ENCODE measurements at regions not wholly inside any gene's neighbourhood (a gene's known extent, or its start where the extent isn't known, plus 50 kb on each side); places are given as distances from the start of the nearest gene placed in this dataset.

DNA sequence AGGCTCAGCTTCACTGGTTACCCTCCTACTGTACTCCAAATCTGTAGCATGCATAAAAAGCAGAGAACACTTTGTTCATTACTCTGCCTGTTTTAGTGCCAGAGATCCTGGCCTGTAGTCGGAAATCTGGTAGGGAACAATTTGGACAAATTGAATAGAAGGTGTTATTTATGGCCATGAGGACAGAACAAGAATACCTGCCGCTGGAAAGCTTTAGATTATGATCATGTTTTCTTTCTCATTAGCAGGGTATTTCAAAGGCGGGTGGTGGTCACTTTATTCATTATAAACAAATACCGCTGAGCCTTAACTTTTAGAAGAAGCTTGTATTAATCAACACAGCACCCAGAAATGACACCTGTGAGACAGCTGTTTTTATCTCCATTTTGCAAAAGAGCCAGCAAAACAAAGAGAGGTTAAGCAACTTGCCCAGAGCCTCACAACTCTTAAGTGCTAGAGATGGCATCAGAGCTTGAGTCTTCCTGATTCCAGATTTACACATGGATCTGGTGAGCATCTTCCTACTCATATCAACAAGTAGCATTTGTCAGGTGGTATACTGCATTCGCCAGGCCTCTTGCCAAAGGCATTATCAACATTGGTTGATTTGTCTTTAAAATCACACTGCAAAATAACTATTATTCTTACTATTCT lies 110.5 kb downstream of the LCA5 start:
- no peak overlapping the region for H3K9ac ChIP-seq (ENCODE audit: low read length in 3 of 3)
- H3K36me3 ChIP-seq (ENCODE audit: control insufficient read depth in 2 of 3, insufficient read depth in 3 of 3, low read length in 3 of 3): no peaks in the 10 kb centered on the region
- no peak overlapping the region for H3K27ac ChIP-seq (ENCODE audit: low read depth in 2 of 2, low read length in 2 of 2)
- no peaks in the 10 kb centered on the region for H3K9me3 ChIP-seq (ENCODE audit: control insufficient read depth in 2 of 3, insufficient read depth in 1 of 3, low read length in 3 of 3)
- H3K27me3 ChIP-seq (ENCODE audit: control insufficient read depth, insufficient read depth, low read length): no peaks in the 10 kb centered on the region
- H3K4me3 ChIP-seq (ENCODE audit: low read length in 3 of 3): no peak overlapping the region
- FAIRE-seq (no peak), DNase-seq (no peak)
- intact Hi-C loops (cut with DNase I): no loop called here
- H3K4me1 ChIP-seq (ENCODE audit: control insufficient read depth in 2 of 3, insufficient read depth in 2 of 3, low read depth in 1 of 3, low read length in 3 of 3): no peaks in the 10 kb centered on the region
- TF ChIP-seq, protein P1, sequence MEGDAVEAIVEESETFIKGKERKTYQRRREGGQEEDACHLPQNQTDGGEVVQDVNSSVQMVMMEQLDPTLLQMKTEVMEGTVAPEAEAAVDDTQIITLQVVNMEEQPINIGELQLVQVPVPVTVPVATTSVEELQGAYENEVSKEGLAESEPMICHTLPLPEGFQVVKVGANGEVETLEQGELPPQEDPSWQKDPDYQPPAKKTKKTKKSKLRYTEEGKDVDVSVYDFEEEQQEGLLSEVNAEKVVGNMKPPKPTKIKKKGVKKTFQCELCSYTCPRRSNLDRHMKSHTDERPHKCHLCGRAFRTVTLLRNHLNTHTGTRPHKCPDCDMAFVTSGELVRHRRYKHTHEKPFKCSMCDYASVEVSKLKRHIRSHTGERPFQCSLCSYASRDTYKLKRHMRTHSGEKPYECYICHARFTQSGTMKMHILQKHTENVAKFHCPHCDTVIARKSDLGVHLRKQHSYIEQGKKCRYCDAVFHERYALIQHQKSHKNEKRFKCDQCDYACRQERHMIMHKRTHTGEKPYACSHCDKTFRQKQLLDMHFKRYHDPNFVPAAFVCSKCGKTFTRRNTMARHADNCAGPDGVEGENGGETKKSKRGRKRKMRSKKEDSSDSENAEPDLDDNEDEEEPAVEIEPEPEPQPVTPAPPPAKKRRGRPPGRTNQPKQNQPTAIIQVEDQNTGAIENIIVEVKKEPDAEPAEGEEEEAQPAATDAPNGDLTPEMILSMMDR (IDR thresholded peaks at IDR 0.05; ENCODE audit: borderline replicate concordance, extremely low read depth, insufficient read depth): no peak

DNA sequence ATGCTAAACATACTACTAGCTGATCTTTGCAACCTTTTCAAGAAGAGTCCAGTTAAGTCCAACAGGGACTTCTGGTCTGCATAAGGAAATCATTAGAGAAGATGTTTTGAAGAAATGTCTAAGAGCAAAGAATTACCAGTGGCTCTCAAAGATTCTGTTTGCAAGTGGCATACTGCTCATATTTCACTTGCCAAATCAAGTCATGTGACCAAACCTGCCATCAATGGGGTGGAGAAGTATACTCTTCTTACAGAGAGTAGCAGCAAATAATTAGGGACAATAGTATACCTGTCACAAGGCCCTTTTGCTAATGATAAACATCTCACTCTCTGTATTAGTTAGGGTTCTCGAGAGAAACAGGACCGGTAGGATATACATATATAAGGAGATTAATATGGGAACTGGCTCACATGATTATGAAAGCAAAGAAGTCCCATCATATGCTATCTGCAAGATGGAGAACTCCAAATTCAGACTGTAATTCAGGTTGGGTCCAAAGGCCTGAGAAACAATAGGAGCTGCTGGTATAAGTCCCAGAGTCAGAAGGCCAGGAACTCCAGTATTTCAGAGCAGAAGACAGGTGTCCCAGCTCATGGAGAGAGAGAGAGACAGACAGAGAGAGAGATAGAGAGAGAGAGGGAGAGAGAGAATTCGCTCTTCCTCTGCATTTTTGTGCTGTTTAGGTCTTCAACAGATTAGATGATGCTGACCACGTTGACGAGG lies 111.5 kb downstream of the LCA5 start:
- Histone ChIP-seq H3K9ac (ENCODE audit: low read length in 3 of 3) (no peak overlapping the region), H3K27ac (ENCODE audit: low read depth in 2 of 2, low read length in 2 of 2) (no peak overlapping the region), H3K9me3 (ENCODE audit: control insufficient read depth in 2 of 3, insufficient read depth in 1 of 3, low read length in 3 of 3) (no peaks in the 10 kb centered on the region), H3K4me3 (ENCODE audit: low read length in 3 of 3) (no peak overlapping the region), H3K4me1 (ENCODE audit: control insufficient read depth in 2 of 3, insufficient read depth in 2 of 3, low read depth in 1 of 3, low read length in 3 of 3) (peaks cover 0 to 2% (median 0%) of the 10 kb centered on the region in 3 donors), H3K36me3 (ENCODE audit: control insufficient read depth in 2 of 3, insufficient read depth in 3 of 3, low read length in 3 of 3) (no peaks in the 10 kb centered on the region), H3K27me3 (ENCODE audit: control insufficient read depth, insufficient read depth, low read length) (no peaks in the 10 kb centered on the region)
- TF ChIP-seq, protein P1 (IDR thresholded peaks at IDR 0.05; ENCODE audit: borderline replicate concordance, extremely low read depth, insufficient read depth): no peak
- intact Hi-C loops (cut with DNase I): no loop called here
- DNase-seq (no peak), FAIRE-seq (no peak)

DNA sequence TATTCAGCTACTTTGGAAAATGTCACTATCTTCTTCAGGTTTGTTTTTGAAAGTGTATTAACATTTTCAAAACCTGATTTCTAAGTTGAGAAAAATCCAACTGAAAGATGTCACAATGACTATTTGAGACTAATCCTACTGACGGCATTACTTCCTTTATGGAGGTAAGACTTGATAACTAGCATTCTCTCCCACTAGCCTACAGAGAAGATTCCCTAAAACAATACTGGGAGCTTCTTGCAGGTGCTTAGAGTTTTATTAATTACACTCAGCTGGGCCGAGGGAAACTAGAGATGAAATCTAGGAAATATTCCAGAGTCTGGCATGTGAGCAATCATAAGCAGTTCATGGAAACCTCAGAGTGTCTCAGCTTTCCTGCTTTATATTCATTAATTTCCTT lies 114.0 kb downstream of the LCA5 start:
- Histone ChIP-seq H3K27ac (ENCODE audit: low read depth in 2 of 2, low read length in 2 of 2) (no peak overlapping the region), H3K36me3 (ENCODE audit: control insufficient read depth in 2 of 3, insufficient read depth in 3 of 3, low read length in 3 of 3) (no peaks in the 10 kb centered on the region), H3K4me3 (ENCODE audit: low read length in 3 of 3) (no peak overlapping the region), H3K27me3 (ENCODE audit: control insufficient read depth, insufficient read depth, low read length) (no peaks in the 10 kb centered on the region), H3K9me3 (ENCODE audit: control insufficient read depth in 2 of 3, insufficient read depth in 1 of 3, low read length in 3 of 3) (no peaks in the 10 kb centered on the region), H3K9ac (ENCODE audit: low read length in 3 of 3) (no peak overlapping the region), H3K4me1 (ENCODE audit: control insufficient read depth in 2 of 3, insufficient read depth in 2 of 3, low read depth in 1 of 3, low read length in 3 of 3) (peaks cover 0 to 2% (median 0%) of the 10 kb centered on the region in 3 donors)
- DNase-seq: no peak
- TF ChIP-seq, protein P1 (IDR thresholded peaks at IDR 0.05; ENCODE audit: borderline replicate concordance, extremely low read depth, insufficient read depth): no peak
- intact Hi-C loops (cut with DNase I): no loop called here
- no peak for FAIRE-seq
